GM21367 (cell line): ENCODE measurements at regions not wholly inside any gene's neighbourhood (a gene's known extent, or its start where the extent isn't known, plus 50 kb on each side); places are given as distances from the start of the nearest gene placed in this dataset.

ENCODE experiments used
- ATAC-seq: cut with Tn5 transposase; IDR thresholded peaks from one replicate; pipeline ENCODE4 v1.9.1; 2021; ENCODE audit not compliant: unreplicated experiment

DNA sequence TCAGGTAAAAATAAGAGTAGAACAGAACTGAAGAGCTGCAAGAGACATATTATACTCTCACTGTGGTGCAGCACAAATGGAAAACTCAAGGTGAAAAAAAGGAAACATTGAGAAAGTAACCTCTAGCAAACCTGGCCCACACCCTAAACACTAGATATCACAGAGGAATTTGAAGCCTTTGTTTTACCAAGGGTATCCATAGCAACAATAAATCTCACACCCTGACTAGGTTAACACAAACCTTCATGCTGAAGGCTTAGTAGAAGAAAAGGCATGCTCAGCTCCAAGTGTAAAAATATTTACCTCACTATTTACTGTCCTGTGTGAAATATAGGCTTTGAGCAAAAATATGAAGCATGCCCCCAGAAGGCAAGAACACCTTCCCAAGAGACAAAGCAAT lies 61.9 kb upstream of the TAB3 start:
- no peak for ATAC-seq

DNA sequence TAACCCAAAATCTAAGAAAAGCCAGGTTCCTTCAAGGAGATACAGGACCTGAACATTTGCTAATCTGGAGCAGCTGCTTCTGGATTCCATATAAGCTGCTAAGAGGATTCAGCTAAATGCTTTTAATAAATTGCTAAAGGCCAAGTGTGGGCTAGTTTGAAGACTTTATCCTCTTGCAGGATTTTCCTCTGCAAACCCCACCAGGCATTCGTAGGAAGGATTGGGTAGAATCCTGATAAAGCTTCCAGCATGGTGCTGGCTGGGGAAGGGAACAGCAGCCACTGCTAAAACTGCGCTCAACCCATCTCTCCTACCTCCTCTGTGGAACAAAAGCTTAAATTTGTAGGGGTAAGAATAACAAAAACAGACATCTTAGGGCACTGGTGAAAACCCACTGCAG lies 61.3 kb upstream of the TAB3 start:
- ATAC-seq, result no peak

GRCh38 chrX:30949554-30949953 lies 60.5 kb upstream of the TAB3 start:
- no peak for ATAC-seq

DNA sequence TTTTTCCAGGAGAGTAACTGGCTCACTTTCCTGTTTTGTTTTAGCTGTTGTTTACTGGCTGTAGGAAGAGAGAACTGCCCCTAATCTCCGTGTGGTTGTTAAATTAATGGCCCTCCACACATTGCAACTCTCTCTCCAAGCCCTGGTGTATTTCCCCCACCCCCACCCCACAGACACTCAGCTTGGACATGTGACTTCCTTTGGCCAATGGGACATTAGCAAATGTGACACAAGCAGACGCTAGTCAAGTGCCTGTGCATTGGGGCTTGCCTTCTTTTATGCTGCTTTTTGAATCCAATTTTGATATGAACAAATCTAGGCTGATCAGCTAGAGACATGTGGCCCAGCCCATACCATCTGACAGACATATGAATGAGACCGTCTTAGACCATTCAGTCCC lies 59.6 kb upstream of the TAB3 start:
- no peak for ATAC-seq

DNA sequence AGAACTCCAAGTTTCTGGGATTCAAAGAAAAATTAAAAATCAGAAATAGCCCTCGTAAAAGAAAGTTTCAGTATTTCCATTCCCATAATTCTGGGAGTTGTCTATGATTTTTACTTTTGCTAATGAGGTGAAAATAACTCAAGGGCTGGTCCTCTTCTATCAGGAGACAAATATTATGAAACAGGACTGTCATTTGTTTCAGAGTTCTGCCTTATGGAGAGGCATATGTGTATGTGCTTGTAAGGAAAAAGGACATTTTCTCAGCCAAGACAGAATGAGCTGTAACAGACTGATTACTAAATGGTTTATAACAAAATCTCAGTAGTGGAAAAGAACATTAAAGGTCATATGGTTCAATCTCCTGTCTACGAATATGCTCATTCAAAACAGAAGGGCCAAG lies 59.0 kb upstream of the TAB3 start:
- no peak for ATAC-seq

GRCh38 chrX:30943984-30944383 lies 54.9 kb upstream of the TAB3 start:
- no peak for ATAC-seq

DNA sequence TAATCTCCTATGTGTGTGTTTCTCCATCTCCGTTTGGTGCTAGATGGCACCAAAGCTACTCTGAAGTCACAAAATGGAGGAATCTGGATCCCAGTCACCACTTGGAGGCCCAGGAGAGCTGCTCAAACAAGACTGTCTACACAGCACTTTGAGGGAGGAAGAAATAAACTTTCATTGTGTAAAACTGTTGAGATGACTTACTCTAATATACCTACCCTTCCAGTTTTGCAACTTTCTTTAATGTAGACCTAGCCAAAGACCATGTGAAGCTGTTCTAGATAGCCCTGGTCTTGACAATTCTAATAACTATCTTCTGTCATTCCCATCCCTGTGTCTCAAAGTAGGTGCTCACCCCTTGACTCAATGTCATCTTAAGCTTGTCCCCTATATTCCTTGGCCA lies 52.8 kb upstream of the TAB3 start:
- no peak for ATAC-seq

GRCh38 chrX:30939928-30940327 lies 50.9 kb upstream of the TAB3 start:
- no peak for ATAC-seq
